Common myeloid progenitor, CD34-positive (primary cell): ENCODE measurements at regions not wholly inside any gene's neighbourhood (a gene's known extent, or its start where the extent isn't known, plus 50 kb on each side); places are given as distances from the start of the nearest gene placed in this dataset.

Experiments
- CTCF ChIA-PET: fragments of 350-600 bp; sonication (Branson Sonifier 250); formaldehyde crosslinking; loops from one replicate; lab custom pipeline; 2021; ENCODE audit warnings: antibody characterized with exemption; lab: Charles Lee
- POLR2A ChIA-PET: fragments of 350-600 bp; sonication (Branson Sonifier 250); formaldehyde crosslinking; loops from one replicate; lab custom pipeline; 2021; ENCODE audit warnings: antibody characterized with exemption; lab: Charles Lee
- DNase-seq, 3 donors: peaks; one replicate each; pipeline versions ENCODE4 v3.0.0 to v3.0.0-alpha.2; 2013
- H3K27ac ChIP-seq, 2 experiments: 1 replicate in 1 of 2; 2 replicates in 1 of 2; pipeline ENCODE4 v1.7.0; 2013; ENCODE audit warnings: inconsistent platforms in 2 of 2, low read length in 2 of 2, mild to moderate bottlenecking in 2 of 2, low read depth in 1 of 2, moderate library complexity in 1 of 2; ENCODE audit not compliant: severe bottlenecking in 2 of 2, insufficient read depth in 1 of 2, poor library complexity in 1 of 2
- H3K27me3 ChIP-seq, 5 experiments: replicated peaks in 2 of 5; 1 replicate in 3 of 5; 2 replicates in 2 of 5; pipeline versions ENCODE4 v1.6.1 to v1.7.0; 2013; ENCODE audit warnings: low read length in 4 of 5, mild to moderate bottlenecking in 2 of 5, moderate library complexity in 2 of 5, inconsistent platforms in 1 of 5; ENCODE audit not compliant: insufficient read depth in 5 of 5, control insufficient read depth in 4 of 5
- H3K36me3 ChIP-seq, 4 experiments: 1 replicate in 2 of 4; 2 replicates in 2 of 4; pipeline versions ENCODE4 v1.6.1 to v1.7.0; 2013; ENCODE audit warnings: low read length in 3 of 4, control low read depth in 1 of 4, mild to moderate bottlenecking in 1 of 4; ENCODE audit not compliant: control insufficient read depth in 4 of 4, insufficient read depth in 4 of 4
- H3K4me1 ChIP-seq, 4 experiments: 1 replicate in 3 of 4; 2 replicates in 1 of 4; pipeline versions ENCODE4 v1.6.1 to v1.7.1; 2013; ENCODE audit warnings: low read length in 3 of 4, mild to moderate bottlenecking in 3 of 4, control low read depth in 1 of 4, inconsistent platforms in 1 of 4, moderate library complexity in 1 of 4; ENCODE audit not compliant: control insufficient read depth in 4 of 4, insufficient read depth in 4 of 4; ENCODE audit errors: control extremely low read depth in 1 of 4
- H3K4me3 ChIP-seq, 7 experiments: 1 replicate in 4 of 7; 2 replicates in 3 of 7; pipeline versions ENCODE4 v1.5.1 to v1.7.0; 2013; ENCODE audit warnings: mild to moderate bottlenecking in 7 of 7, low read length in 6 of 7, moderate library complexity in 6 of 7, inconsistent platforms in 2 of 7, low read depth in 2 of 7, control low read depth in 1 of 7; ENCODE audit not compliant: insufficient read depth in 4 of 7, control insufficient read depth in 1 of 7; ENCODE audit errors: extremely low read depth in 1 of 7
- H3K9me3 ChIP-seq, 5 experiments: 1 replicate in 4 of 5; 2 replicates in 1 of 5; pipeline versions ENCODE4 v1.6.1 to v1.7.1; 2013; ENCODE audit warnings: low read length in 4 of 5, mild to moderate bottlenecking in 2 of 5, inconsistent platforms in 1 of 5, low read depth in 1 of 5, moderate library complexity in 1 of 5; ENCODE audit not compliant: control insufficient read depth in 4 of 5, insufficient read depth in 2 of 5; ENCODE audit errors: control extremely low read depth in 1 of 5
- WGBS: methylation state at CpG from one replicate; pipeline ENCODE4 v1.1.5; 2013; ENCODE audit not compliant: insufficient coverage; 5-methylcytosine and 5-hydroxymethylcytosine counted together

GRCh38 chr7:54860003-54860775, 101.2 kb upstream of the SEC61G start:
- H3K27me3 ChIP-seq, result no peaks in the 10 kb centered on the region
- CTCF ChIA-PET, result no interaction called here
- WGBS, result 94% methylated on average over 3 of the region's 4 CpGs
- no peak overlapping the region for H3K4me3 ChIP-seq
- POLR2A ChIA-PET, result no interaction called here
- no peaks in the 10 kb centered on the region for H3K36me3 ChIP-seq
- no peaks in the 10 kb centered on the region for H3K9me3 ChIP-seq
- DNase-seq, result no peak
- H3K4me1 ChIP-seq, result no peaks in the 10 kb centered on the region
- no peak overlapping the region for H3K27ac ChIP-seq

GRCh38 chr7:54860843-54861242, 101.8 kb upstream of the SEC61G start:
- H3K27ac ChIP-seq, result no peak overlapping the region
- H3K4me3 ChIP-seq, result no peak overlapping the region
- no peak for DNase-seq
- ChIA-PET POLR2A (no interaction called here), CTCF (no interaction called here)
- H3K4me1 ChIP-seq, result no peaks in the 10 kb centered on the region
- no peaks in the 10 kb centered on the region for H3K27me3 ChIP-seq
- no peaks in the 10 kb centered on the region for H3K9me3 ChIP-seq
- no peaks in the 10 kb centered on the region for H3K36me3 ChIP-seq

- Histone ChIP-seq H3K4me1 (no peaks in the 10 kb centered on the region), H3K36me3 (no peaks in the 10 kb centered on the region), H3K9me3 (no peaks in the 10 kb centered on the region), H3K4me3 (no peak overlapping the region), H3K27ac (no peak overlapping the region), H3K27me3 (no peaks in the 10 kb centered on the region)
- ChIA-PET CTCF (interaction anchor here (0.9 kb wide), 1 partner anchor 14 kb away, joined by 3 read pairs; no protein-coding TSS in a partner anchor), POLR2A (no interaction called here)
- 57% methylated on average over 5 of the region's 6 CpGs for WGBS
- DNase-seq, result no peak
These were observed 105.7 kb upstream of the SEC61G start for GRCh38 chr7:54864663-54865062.

- H3K4me1 ChIP-seq, result no peaks in the 10 kb centered on the region
- H3K36me3 ChIP-seq, result no peaks in the 10 kb centered on the region
- H3K27ac ChIP-seq, result no peak overlapping the region
- ChIA-PET POLR2A (no interaction called here), CTCF (no interaction called here)
- no peaks in the 10 kb centered on the region for H3K27me3 ChIP-seq
- 100% methylated on average over 1 of the region's 1 CpG for WGBS
- no peak overlapping the region for H3K4me3 ChIP-seq
- DNase-seq, result no peak
- no peaks in the 10 kb centered on the region for H3K9me3 ChIP-seq
These were observed 110.5 kb upstream of the SEC61G start for GRCh38 chr7:54869523-54869922.

GRCh38 chr7:54874804-54875203, 115.8 kb upstream of the SEC61G start:
- no peaks in the 10 kb centered on the region for H3K9me3 ChIP-seq
- DNase-seq, result no peak
- ChIA-PET CTCF (no interaction called here), POLR2A (no interaction called here)
- no peaks in the 10 kb centered on the region for H3K27me3 ChIP-seq
- no peaks in the 10 kb centered on the region for H3K4me1 ChIP-seq
- no CpG with 5 or more reads among the region's 1 CpG for whole genome bisulfite sequencing
- no peak overlapping the region for H3K27ac ChIP-seq
- H3K4me3 ChIP-seq, result no peak overlapping the region
- no peaks in the 10 kb centered on the region for H3K36me3 ChIP-seq

GRCh38 chr7:54877683-54878082, 118.7 kb upstream of the SEC61G start:
- H3K4me1 ChIP-seq, result no peaks in the 10 kb centered on the region
- DNase-seq, result no peak
- no peak overlapping the region for H3K4me3 ChIP-seq
- ChIA-PET CTCF (no interaction called here), POLR2A (no interaction called here)
- WGBS, result 93% methylated on average over 2 of the region's 2 CpGs
- no peaks in the 10 kb centered on the region for H3K27me3 ChIP-seq
- H3K36me3 ChIP-seq, result no peaks in the 10 kb centered on the region
- H3K9me3 ChIP-seq, result no peaks in the 10 kb centered on the region
- no peak overlapping the region for H3K27ac ChIP-seq

- H3K4me1 ChIP-seq, result no peaks in the 10 kb centered on the region
- H3K27ac ChIP-seq, result no peak overlapping the region
- 71% methylated on average over 1 of the region's 1 CpG for WGBS
- no peaks in the 10 kb centered on the region for H3K9me3 ChIP-seq
- no peaks in the 10 kb centered on the region for H3K27me3 ChIP-seq
- CTCF ChIA-PET, result interaction anchor here (0.8 kb wide), 1 partner anchor 13 kb away, joined by 3 read pairs; no protein-coding TSS in a partner anchor
- POLR2A ChIA-PET, result no interaction called here
- no peaks in the 10 kb centered on the region for H3K36me3 ChIP-seq
- DNase-seq, result no peak
- H3K4me3 ChIP-seq, result no peak overlapping the region
These were observed 119.3 kb upstream of the SEC61G start for GRCh38 chr7:54878339-54878738.
